ENCODE measurements at regions not wholly inside any gene's neighbourhood (a gene's known extent, or its start where the extent isn't known, plus 50 kb on each side); places are given as distances from the start of the nearest gene placed in this dataset.

- no peak for TF ChIP-seq CTCF (IDR thresholded peaks at IDR 0.05)
- no peak for TF ChIP-seq POLR2A (IDR thresholded peaks at IDR 0.05)
Observed at GRCh38 chr3:70565861-70566260, 253.4 kb upstream of the MDFIC2 start.

Measured in Peyer's patch (tissue), 4 donors.